Activated T-helper 1 cell treated with anti-CD3 and anti-CD28 coated beads, Interleukin-12 subunit alpha, Interleukin-12 subunit beta, Interleukin-2, Interleukin-4 antibody, amounts not matched to agents 30 ng/mL and 10 ng/mL and 1 ng/mL, durations not matched to agents 14 hours and 24 hours and 36 hours (primary cell): ENCODE measurements at regions not wholly inside any gene's neighbourhood (a gene's known extent, or its start where the extent isn't known, plus 50 kb on each side); places are given as distances from the start of the nearest gene placed in this dataset.

ENCODE experiments used
- DNase-seq: peaks from one replicate; pipeline ENCODE4 v3.0.0; 2021; ENCODE audit warnings: low spot score
- H3K27ac Mint-ChIP-seq: one replicate; pipeline ENCODE4 v1.8.0; 2021; ENCODE audit warnings: mild to moderate bottlenecking, mixed read lengths
- H3K27me3 Mint-ChIP-seq: one replicate; pipeline ENCODE4 v1.8.0; 2022; ENCODE audit warnings: mild to moderate bottlenecking, moderate library complexity, mixed read lengths; ENCODE audit not compliant: insufficient read depth
- H3K36me3 Mint-ChIP-seq: one replicate; pipeline ENCODE4 v1.8.0; 2021; ENCODE audit warnings: low read depth, mixed read lengths
- H3K4me1 Mint-ChIP-seq: one replicate; pipeline ENCODE4 v1.8.0; 2021; ENCODE audit warnings: low read depth, mixed read lengths
- H3K4me3 Mint-ChIP-seq: one replicate; pipeline ENCODE4 v1.8.0; 2021; ENCODE audit warnings: mild to moderate bottlenecking, moderate library complexity, mixed read lengths
- H3K9me3 Mint-ChIP-seq: one replicate; pipeline ENCODE4 v1.8.0; 2021; ENCODE audit warnings: mixed read lengths
- intact Hi-C: fragments of 100-400 bp; cut with micrococcal nuclease; formaldehyde crosslinking; loops from one replicate; pipeline ENCODE4 v1.15.1; 2024

- no peaks in the 10 kb centered on the region for H3K9me3 Mint-ChIP-seq
- intact Hi-C loops, result loop anchor here (1.0 to 10.0 kb wide), 5 partner anchors 101 to 310 kb away; partner anchors contain the start of gene ARHGAP29
- H3K36me3 Mint-ChIP-seq, result no peaks in the 10 kb centered on the region
- H3K4me3 Mint-ChIP-seq, result no peak overlapping the region
- H3K4me1 Mint-ChIP-seq, result no peaks in the 10 kb centered on the region
- peaks cover 6% of the 10 kb centered on the region for H3K27me3 Mint-ChIP-seq
- DNase-seq, result no peak
- no peak overlapping the region for H3K27ac Mint-ChIP-seq
Observed at GRCh38 chr1:94335950-94336349, 82.2 kb upstream of the ABCD3 start.

- Mint-ChIP-seq H3K9me3 (no peaks in the 10 kb centered on the region), H3K27me3 (peaks cover 6% of the 10 kb centered on the region), H3K36me3 (no peaks in the 10 kb centered on the region), H3K4me1 (no peaks in the 10 kb centered on the region), H3K27ac (no peak overlapping the region), H3K4me3 (no peak overlapping the region)
- intact Hi-C loops, result loop anchor here (5.0 to 10.0 kb wide), 2 partner anchors 101 to 127 kb away; partner anchors contain the start of gene ARHGAP29
- no peak for DNase-seq
Observed at GRCh38 chr1:94335447-94335846, 82.7 kb upstream of the ABCD3 start.

- Mint-ChIP-seq H3K27me3 (peaks cover 6% of the 10 kb centered on the region), H3K4me1 (no peaks in the 10 kb centered on the region), H3K9me3 (no peaks in the 10 kb centered on the region), H3K27ac (no peak overlapping the region), H3K4me3 (no peak overlapping the region), H3K36me3 (no peaks in the 10 kb centered on the region)
- no peak for DNase-seq
- intact Hi-C loops, result loop anchor here (5.0 to 10.0 kb wide), 2 partner anchors 100 to 128 kb away; partner anchors contain the start of gene ARHGAP29
Observed at GRCh38 chr1:94334764-94335163, 83.4 kb upstream of the ABCD3 start.

GRCh38 chr1:94332952-94333351 lies 85.2 kb upstream of the ABCD3 start:
- no peak overlapping the region for H3K27ac Mint-ChIP-seq
- H3K27me3 Mint-ChIP-seq, result peaks cover 13% of the 10 kb centered on the region
- H3K36me3 Mint-ChIP-seq, result no peaks in the 10 kb centered on the region
- intact Hi-C loops, result loop anchor here (10.0 kb wide), 1 partner anchor 98 kb away; the partner anchor contains the start of gene ARHGAP29
- no peak overlapping the region for H3K4me3 Mint-ChIP-seq
- no peaks in the 10 kb centered on the region for H3K9me3 Mint-ChIP-seq
- DNase-seq, result no peak
- H3K4me1 Mint-ChIP-seq, result no peaks in the 10 kb centered on the region

GRCh38 chr1:94332516-94332915 lies 85.7 kb upstream of the ABCD3 start:
- Mint-ChIP-seq H3K4me3 (no peak overlapping the region), H3K4me1 (no peaks in the 10 kb centered on the region), H3K27me3 (peaks cover 16% of the 10 kb centered on the region), H3K27ac (no peak overlapping the region), H3K36me3 (no peaks in the 10 kb centered on the region), H3K9me3 (no peaks in the 10 kb centered on the region)
- DNase-seq, result no peak
- intact Hi-C loops, result loop anchor here (10.0 kb wide), 1 partner anchor 98 kb away; the partner anchor contains the start of gene ARHGAP29

- no peak overlapping the region for H3K27ac Mint-ChIP-seq
- intact Hi-C loops, result loop anchor here (10.0 kb wide), 1 partner anchor 95 kb away; the partner anchor contains the start of gene ARHGAP29
- H3K27me3 Mint-ChIP-seq, result peaks cover 24% of the 10 kb centered on the region
- H3K4me3 Mint-ChIP-seq, result no peak overlapping the region
- no peaks in the 10 kb centered on the region for H3K36me3 Mint-ChIP-seq
- no peak for DNase-seq
- H3K4me1 Mint-ChIP-seq, result no peaks in the 10 kb centered on the region
- no peaks in the 10 kb centered on the region for H3K9me3 Mint-ChIP-seq
Observed at GRCh38 chr1:94329986-94330385, 88.2 kb upstream of the ABCD3 start.

- Mint-ChIP-seq H3K4me3 (no peak overlapping the region), H3K9me3 (no peaks in the 10 kb centered on the region), H3K27me3 (peaks cover 25% of the 10 kb centered on the region), H3K36me3 (no peaks in the 10 kb centered on the region), H3K27ac (no peak overlapping the region), H3K4me1 (no peaks in the 10 kb centered on the region)
- no peak for DNase-seq
- intact Hi-C loops, result no loop called here
Observed at GRCh38 chr1:94329276-94329675, 88.9 kb upstream of the ABCD3 start.

- Mint-ChIP-seq H3K4me3 (no peak overlapping the region), H3K27me3 (peaks cover 28% of the 10 kb centered on the region), H3K9me3 (no peaks in the 10 kb centered on the region), H3K27ac (no peak overlapping the region), H3K36me3 (no peaks in the 10 kb centered on the region), H3K4me1 (no peaks in the 10 kb centered on the region)
- no peak for DNase-seq
- intact Hi-C loops, result no loop called here
Observed at GRCh38 chr1:94327001-94327690, 89.8 kb upstream of the ARHGAP29 start.

GRCh38 chr1:94326329-94326728 lies 88.9 kb upstream of the ARHGAP29 start:
- H3K36me3 Mint-ChIP-seq, result no peaks in the 10 kb centered on the region
- intact Hi-C loops, result no loop called here
- H3K27me3 Mint-ChIP-seq, result peaks cover 28% of the 10 kb centered on the region
- no peak for DNase-seq
- H3K9me3 Mint-ChIP-seq, result no peaks in the 10 kb centered on the region
- H3K4me3 Mint-ChIP-seq, result no peak overlapping the region
- no peak overlapping the region for H3K27ac Mint-ChIP-seq
- H3K4me1 Mint-ChIP-seq, result no peaks in the 10 kb centered on the region

- intact Hi-C loops, result no loop called here
- Mint-ChIP-seq H3K4me3 (no peak overlapping the region), H3K36me3 (no peaks in the 10 kb centered on the region), H3K27ac (no peak overlapping the region), H3K4me1 (no peaks in the 10 kb centered on the region), H3K9me3 (no peaks in the 10 kb centered on the region), H3K27me3 (peaks cover 32% of the 10 kb centered on the region)
- no peak for DNase-seq
Observed at GRCh38 chr1:94325377-94326302, 88.3 kb upstream of the ARHGAP29 start.

GRCh38 chr1:94324178-94324544 lies 86.8 kb upstream of the ARHGAP29 start:
- Mint-ChIP-seq H3K27ac (no peak overlapping the region), H3K4me1 (no peaks in the 10 kb centered on the region), H3K27me3 (peaks cover 29% of the 10 kb centered on the region), H3K36me3 (no peaks in the 10 kb centered on the region), H3K9me3 (no peaks in the 10 kb centered on the region), H3K4me3 (no peak overlapping the region)
- DNase-seq, result no peak
- intact Hi-C loops, result no loop called here

- Mint-ChIP-seq H3K4me3 (no peak overlapping the region), H3K27me3 (peaks cover 28% of the 10 kb centered on the region), H3K36me3 (no peaks in the 10 kb centered on the region), H3K4me1 (no peaks in the 10 kb centered on the region), H3K9me3 (no peaks in the 10 kb centered on the region), H3K27ac (no peak overlapping the region)
- intact Hi-C loops, result no loop called here
- no peak for DNase-seq
Observed at GRCh38 chr1:94323311-94324177, 86.2 kb upstream of the ARHGAP29 start.
